Endothelial cell of hepatic sinusoid (primary cell): ENCODE measurements at regions not wholly inside any gene's neighbourhood (a gene's known extent, or its start where the extent isn't known, plus 50 kb on each side); places are given as distances from the start of the nearest gene placed in this dataset.

Experiments used
- in situ Hi-C: cut with HindIII; loops from 2 replicates; pipeline ENCODE4 v1.10.0; 2017; ENCODE audit warnings: low sequenced_read_pairs

DNA sequence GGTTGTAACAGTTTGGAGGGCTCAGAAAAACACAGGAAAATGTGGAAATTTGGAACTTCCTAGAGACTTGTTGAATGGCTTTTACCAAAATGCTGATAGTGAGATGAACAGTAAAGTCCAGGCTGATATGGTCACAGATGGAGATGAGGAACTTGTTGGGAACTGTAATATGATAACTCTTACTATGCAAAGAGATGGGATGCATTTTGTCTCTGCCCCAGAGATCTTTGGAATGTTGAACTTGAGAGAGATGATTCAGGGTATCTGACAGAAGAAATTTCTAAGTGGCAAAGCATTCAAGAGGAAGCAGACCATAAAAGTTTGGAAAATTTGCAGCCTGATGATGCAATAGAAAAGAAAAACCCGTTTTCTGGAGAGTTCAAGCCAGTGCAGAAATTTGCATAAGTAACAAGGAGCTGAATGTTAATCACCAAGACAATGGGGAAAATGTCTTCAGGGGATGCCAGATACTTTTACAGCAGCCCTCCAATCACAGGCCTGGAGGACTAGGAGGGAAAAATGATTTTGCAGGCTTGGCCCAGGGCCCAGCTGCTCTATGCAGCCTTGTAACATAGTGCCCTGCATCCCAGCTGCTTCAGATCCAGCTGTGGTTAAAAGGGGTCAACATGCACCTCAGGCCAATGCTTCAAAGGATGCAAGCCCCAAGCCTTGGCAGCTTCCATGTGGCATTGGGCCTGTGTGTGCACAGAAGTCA lies 572.7 kb upstream of the ATP2B1 start:
- in situ Hi-C loops, result no loop called here

DNA sequence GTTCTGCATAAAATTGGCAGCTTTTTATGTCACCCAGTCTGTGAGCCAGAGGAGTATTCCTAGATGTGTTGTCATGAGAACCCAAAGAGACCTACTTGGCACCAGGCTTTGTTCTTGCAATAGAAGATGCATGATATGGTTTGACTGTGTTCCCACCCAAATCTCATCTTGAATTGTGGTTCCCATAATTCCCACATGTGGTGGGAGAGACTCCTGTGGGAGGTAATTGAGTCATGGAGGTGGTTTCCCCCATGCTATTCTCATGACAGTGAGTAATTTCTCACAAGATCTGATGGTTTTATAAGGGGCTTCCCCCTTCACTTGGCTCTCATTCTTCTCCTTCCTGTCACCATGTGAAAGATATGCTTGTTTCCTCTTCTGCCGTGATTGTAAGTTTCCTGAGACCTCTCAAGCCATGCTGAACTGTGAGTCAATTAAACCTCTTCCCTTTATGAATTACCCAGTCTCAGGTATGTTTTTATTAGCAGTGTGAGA lies 572.0 kb upstream of the ATP2B1 start:
- in situ Hi-C loops, result no loop called here

DNA sequence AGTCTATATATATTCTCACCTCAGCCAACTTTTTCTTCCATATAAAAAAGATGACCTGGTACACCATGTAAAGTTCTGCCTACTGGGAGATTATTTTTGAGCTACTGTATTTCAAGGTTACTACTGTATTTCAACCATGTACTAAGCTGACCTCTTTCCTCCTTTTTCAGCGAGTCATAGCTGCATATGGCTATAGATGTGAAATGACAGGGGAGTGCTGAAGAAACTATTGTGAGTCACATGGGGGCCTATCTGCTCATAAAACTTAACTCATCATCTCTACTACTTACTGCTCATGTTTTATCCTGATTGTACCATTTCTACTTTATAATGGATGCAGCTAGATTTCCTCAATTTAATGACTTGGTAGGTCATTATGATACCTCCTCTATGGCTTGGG lies 571.4 kb upstream of the ATP2B1 start:
- in situ Hi-C loops, result no loop called here

DNA sequence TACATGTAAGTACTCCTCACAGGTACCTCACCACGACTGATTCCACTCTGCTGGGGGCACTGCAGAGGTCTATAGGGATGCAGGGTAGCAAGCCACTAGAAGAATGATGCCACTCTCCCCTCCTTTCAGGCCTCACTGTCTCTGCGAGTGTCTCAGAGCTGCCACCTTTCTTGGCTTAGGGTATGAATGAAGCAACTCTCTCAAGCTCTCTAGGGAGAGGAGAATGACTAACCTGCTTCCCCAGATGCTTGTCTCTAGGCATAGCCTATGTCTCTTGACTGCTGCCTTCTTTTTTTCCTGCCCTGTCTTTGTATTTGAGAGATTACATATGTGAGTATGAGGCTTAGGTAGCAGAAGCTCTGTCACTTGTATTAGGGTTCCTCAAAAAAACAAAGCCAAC lies 566.5 kb upstream of the ATP2B1 start:
- in situ Hi-C loops, result no loop called here

DNA sequence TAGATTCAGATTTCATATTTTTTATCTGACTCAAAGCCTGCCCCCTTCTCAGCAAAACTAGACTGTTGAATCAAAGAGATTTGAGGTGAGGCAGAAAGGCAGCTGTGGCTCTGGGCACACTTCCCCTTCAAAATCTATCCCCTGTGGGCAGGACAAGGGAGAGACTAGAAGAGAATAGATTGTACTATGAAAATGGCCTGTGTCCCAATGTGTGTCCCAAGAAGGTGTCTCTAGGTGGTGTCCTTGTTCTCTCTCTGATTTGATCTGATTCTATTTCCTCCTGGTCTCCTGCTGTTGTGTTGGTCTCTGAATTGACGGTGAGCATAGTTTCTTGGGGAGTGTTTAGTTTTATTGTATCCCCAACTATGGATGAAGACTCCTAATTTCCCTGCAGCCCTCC lies 565.8 kb upstream of the ATP2B1 start:
- in situ Hi-C loops, result no loop called here

DNA sequence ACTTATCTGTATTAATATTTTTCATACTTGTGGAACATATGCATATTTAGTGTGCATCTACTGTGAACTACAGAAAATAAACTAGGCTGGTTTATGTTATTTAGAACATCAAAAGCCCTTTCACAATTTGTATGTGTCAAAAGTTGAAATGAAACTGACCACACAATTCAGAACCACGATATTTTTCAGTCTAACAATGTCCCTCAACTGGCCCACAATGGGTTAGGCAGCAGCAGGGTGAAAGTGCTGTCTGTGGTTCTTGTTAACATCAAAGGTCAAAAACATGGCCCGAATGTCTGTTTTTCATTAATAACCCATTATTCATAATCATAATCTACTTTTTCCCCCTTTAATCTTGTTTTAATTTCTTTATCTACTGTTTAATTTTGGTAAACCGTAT lies 559.9 kb upstream of the ATP2B1 start:
- in situ Hi-C loops, result no loop called here

DNA sequence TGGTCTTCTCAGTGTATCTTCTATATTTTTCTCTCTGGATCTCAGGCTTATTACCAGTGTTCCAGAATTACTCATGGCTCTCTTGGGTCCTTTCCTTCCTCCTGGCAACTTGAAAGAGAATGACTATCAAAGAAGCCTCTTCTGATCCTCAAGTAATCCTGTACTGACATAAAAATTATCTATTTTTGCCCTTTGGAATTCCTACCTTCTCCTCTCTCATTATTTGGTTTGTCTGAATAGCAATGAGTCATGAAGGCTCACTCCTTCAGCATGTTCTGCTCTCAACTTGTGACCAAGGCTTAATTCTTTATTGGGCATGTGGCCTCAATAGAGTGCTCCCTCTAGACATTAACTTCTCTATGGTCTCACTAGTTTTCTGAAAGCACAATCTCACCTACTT lies 553.6 kb upstream of the ATP2B1 start:
- in situ Hi-C loops, result no loop called here

DNA sequence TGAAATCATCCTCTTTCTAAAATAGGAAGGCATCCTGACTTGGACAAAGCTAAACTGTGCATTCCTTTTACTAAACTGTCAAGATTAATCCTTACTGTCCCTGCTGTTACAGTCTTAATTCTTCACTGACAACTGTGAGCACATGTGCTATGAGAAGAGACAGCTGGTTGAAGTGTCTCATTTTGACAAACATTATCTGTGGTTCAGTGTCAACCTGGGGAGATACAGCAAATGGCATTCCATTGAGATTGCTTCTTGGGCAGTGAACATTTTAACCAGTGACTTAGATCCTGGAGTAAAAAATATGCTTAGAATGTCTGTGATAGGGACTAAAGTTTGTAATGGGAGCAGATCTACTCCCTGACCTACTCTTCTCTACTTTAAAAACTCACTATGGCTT lies 552.6 kb upstream of the ATP2B1 start:
- in situ Hi-C loops, result no loop called here

DNA sequence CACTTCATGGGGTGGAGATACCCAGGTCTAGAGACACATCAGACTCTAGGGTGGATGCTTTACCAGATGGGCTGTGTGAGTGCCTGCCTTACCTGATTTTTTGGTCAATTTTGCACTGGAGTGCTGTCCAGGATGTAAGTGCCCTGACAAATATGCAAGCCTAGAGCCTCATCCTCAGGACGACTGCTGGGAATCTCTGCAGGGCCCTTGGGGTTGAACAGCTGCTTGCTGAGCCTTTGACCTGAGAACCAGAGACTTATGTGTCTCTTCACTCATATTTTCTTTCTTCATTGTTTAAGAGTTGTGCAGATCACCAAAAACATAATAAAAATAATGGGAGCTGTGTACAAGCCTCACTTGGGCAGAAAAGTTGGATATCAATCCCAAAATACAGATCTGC lies 551.5 kb upstream of the ATP2B1 start:
- in situ Hi-C loops, result no loop called here

DNA sequence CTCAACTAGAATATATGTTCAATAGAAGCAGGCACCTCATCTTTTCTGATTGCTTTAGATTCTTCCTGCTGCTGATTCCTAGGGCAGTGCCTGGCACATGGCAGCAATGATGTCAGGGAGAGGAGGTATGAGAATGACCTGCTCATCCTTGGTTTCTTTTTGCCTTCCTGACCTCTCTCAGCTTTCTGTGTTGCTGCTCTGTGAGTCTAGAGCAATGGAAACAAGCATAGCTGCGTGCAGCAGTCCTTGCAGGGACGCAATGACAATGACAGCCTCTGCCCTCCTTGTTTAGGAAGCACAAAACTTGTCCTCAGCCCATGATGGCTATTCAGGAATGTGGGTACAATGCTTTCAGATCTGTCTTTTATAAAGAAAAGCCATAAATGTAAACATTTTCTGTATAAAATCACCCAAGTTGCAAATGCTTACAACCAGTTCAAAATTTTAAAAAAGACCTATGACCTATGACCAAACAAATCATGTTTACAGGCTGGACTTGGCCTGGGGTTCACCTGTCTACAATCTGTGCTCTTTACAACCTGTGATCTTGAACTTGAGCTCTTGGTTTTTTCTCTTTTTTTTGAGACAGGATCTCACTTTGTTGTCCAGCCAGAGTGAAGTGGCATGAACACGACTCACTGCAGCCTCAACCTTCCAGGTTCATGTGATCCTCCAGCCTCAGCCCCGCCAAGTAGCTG lies 549.4 kb upstream of the ATP2B1 start:
- in situ Hi-C loops, result no loop called here

DNA sequence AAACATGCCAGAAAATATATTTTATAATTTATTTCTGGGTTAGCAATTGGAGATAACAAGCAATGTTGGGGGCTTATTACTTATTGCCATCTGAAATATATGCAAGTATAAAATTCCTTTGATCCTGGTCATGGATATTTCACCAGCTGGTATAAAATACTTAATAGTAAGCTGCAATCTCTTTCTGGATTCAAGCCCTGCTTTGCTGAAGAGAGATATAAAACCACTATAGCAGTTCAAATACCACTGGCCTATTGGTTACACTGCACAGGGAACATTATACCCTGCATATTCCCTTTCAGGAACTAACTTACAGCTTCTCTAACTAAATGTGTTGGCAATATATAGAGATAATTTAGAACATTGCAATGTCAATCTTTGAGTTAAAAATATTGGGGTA lies 546.2 kb upstream of the ATP2B1 start:
- in situ Hi-C loops, result no loop called here

DNA sequence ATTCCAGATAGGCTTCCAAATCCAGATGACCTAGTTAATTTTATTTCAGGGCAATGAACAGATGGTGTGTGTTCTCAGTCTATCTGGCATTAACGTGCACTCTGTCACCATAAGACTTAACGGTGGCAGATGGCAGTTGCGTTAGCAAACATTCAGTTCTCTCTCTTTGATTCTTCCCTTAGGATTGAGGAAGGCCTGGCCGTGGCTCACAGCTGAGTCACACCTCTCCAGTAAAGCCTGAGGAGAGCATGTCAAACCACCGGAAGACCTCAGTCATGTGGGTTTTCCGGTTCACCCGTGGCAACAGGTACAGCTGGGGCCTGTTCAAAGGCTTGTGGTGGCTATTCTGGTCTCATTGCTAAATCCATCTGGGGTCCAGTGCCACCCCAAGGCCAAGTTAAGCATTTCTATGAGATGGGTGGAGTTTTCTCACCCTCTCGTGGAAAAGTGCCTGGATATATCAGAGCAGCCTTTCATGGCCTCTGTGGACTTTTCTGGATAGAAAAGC lies 545.1 kb upstream of the ATP2B1 start:
- in situ Hi-C loops, result no loop called here

DNA sequence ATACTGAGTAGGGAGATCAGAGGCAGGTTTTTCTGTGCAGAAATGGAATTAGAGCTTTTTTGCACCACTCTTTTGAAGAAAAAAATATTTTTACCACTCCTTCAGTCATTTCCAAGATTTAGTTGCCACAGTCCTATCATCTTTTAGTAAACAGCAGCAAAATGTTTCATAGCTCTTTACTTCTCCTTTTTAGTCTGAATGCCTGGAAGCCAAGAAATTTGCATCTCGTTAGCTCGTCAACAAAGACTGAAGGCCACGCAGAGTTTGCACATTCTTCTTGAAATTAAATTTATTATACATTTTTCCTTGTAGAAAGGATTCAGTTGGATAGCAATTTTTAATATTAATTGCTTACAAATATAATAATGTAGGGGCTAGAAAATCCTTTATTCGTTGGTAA lies 544.5 kb upstream of the ATP2B1 start:
- in situ Hi-C loops, result no loop called here

DNA sequence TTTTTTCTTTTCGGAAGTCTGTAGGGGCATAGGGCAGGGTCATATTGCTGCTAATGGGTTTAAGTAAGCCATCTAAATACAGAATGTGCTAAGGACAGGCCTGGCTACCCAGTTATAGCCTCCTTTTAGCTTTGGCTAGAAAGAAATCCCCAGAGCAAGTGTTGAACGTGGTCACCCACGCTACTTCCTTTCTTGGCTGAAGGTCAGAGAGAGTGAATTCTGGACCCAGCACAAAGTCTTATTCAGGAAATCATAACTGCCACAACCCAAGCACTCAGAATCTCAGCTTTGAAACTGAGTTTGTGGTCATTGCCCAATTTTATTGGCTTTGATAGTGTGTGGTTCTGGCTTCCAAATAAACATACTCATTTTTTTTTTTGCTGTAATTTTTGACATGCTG lies 542.1 kb upstream of the ATP2B1 start:
- in situ Hi-C loops, result no loop called here

DNA sequence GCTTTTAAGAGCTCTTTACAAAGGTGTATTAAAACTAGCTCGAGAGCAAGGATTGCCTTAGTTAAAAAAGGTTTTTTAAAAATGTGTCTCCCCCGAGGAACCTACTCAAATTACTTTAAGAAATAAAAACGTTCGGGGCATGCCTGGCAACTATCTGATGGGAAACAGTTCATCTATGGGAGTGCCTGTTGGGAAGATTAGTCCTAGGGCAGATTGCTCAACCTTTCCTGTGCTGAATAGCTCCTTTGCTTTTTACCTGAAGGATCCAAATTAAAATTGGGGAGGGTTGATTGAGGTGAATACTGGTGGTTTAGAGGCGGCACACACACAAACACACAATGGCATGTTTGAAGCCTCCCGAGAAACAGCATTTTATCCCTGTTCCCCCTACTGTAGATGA lies 541.4 kb upstream of the ATP2B1 start:
- in situ Hi-C loops, result no loop called here

DNA sequence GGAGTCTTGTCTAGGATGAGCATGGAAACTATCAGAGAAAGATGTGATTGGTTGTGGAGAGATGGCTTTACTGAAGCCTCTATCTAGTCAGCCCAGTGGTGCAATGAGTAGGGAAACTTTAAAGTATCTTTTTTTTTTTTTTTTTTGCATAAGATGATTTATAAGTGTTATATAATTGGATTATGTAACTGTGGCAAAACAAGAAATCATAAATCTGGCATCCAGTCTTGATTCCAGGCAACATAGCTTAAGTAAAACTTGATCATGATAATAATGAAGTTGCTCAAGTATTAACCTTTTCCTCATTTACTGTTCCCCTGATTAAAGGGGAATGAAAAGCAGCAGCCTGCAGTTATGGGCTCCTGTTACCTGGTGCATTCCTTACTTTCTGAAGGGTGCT lies 538.0 kb upstream of the ATP2B1 start:
- in situ Hi-C loops, result no loop called here

DNA sequence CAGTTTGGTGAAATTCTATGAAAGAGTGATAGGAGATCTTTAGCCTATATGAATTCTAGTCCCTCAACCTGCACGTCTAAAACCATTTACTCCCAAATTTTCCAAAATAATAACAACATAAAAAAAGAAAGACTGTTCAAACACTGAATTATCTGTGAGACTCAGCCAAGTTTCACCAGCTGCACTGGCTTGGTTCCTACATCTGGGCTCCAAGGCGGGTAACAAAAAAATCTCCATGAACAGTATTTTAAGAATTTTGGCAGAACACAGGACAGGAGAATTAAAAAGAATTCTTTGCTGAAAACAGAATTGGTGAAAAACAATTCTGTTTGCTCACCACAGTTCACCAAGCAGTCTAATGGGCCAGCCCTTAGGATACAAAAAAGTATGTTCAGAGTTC lies 536.8 kb upstream of the ATP2B1 start:
- in situ Hi-C loops, result no loop called here

DNA sequence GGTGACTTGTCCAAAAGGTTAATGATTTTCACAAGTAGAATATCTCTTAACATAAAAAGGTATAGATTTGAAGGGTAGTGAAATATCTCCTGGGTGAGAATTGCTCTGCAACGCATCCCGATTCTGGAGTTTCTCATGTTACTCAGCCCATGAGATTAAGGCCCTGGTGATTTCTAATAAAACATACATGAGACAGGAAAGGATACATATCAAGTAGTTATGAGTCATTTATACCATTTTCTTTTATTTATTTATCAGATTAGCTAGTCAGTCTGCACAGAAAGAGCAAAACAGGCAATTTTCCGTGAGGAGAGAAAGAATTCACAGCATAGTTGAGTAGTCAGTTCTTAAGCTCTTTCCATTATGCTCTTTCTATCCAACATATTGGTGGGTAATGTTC lies 535.6 kb upstream of the ATP2B1 start:
- in situ Hi-C loops, result no loop called here

DNA sequence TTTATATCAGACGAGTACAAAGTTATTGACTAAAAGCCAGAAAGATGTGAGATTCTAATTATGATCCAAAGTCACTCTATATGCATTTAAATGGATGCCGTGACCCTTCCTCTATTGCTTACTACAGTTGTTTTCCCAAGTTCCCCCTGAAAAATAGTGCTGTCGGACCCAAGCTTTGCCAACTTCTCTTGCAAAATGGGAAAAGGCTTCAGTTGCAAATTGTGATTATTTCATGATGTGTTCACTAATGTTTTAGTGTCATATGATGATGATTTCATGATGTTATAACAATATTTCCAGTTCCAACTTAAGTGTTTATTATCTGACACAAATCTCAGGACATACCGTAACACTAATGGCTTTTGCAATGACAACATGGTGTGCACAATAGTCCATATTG lies 534.6 kb upstream of the ATP2B1 start:
- in situ Hi-C loops, result no loop called here

DNA sequence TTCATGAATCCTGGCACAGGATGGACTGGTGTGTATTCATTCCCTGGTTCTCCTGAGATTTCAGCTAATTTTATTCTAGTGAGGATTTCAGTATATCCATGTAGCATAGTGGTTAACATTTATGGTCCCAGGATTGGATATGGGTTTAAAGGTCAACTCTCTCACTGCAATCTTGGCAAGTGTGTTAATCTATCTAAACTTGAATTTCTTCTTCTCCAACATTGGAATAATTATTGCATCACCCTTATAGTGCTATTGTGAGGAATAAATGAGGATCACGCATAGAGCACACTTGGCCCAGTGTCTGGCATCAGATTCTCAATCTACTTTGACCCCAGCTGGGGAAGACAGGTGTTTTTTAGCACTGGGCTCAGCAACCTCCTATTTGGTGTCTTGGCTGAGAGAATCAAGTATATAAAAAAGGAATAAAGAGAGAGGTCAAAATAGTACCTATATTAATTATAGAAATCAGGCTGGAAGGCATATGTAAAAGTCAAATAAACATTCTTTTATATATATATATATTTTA lies 531.2 kb upstream of the ATP2B1 start:
- in situ Hi-C loops, result no loop called here

DNA sequence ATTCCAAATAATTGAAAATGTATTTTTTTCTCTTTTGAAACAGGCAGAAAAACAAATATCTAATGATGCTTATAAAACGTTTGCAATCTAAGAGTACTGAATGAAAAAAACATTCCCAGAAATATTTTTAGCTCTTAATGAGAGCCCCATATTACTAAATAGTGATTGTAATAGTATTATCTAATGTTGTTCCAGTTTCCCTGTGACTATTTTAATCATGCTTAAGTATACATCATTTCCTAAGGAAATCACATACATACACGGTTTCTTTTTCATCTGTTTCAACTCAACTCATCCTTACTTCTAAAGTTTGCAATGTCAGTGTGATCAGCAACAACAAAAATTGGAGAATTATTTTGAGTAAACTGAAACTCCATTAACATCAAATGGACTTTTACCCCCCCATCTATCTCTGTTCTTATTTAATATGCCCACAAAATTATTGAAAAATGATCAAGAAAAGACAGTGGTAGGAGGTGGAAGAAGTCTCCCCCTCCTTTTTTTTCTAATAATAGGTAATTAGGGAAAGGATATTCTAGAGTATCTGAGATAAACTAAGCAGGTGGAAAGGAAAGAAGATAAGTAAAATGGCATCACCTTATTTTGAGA lies 530.1 kb upstream of the ATP2B1 start:
- in situ Hi-C loops, result no loop called here

DNA sequence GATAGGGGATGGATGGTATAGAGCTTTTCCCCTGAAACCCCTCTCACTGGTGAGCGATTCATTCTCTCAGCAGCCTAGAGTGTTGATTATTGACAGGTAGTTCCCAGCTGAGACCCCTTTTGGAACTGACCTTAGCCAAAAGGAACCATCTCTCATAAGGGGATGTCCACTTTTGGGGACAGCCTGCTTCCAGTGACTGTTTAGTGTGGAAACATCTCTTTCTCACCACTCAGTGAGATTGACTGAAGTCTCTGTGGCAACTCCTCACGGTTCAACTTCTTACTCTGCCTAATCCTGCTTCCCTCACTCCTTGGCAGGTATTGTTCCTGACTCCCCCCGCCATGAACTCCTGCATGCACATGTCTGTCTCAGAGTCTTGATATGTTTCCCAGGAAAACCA lies 529.2 kb upstream of the ATP2B1 start:
- in situ Hi-C loops, result no loop called here
